SU-DHL-6 (cell line): ENCODE measurements at regions not wholly inside any gene's neighbourhood (a gene's known extent, or its start where the extent isn't known, plus 50 kb on each side); places are given as distances from the start of the nearest gene placed in this dataset.
"Not testable (repeated sequence)": the region's sequence is repeated elsewhere in the genome, so short reads cannot be mapped to it uniquely, and the experiment has no call there.

Experiments used
- CTCF ChIP-seq: fragments of 200-600 bp; sonication (generic); IDR thresholded peaks from one replicate; pipeline ENCODE4 v1.5.1; 2017; ENCODE audit warnings: antibody characterized with exemption, mild to moderate bottlenecking, low read length, moderate library complexity; ENCODE audit not compliant: insufficient read depth, poor library complexity, severe bottlenecking
- EZH2phosphoT487 ChIP-seq: fragments of 200-600 bp; sonication (generic), shearing (Covaris generic); conservative IDR thresholded peaks from 2 replicates; pipeline ENCODE4 v1.6.1; 2018; ENCODE audit warnings: mild to moderate bottlenecking, antibody characterized with exemption, low read length, moderate library complexity, mixed read lengths

- TF ChIP-seq CTCF, EZH2phosphoT487: not testable (repeated sequence)
These were observed 90.5 kb upstream of the CTBP2 start for GRCh38 chr10:125250834-125251233.
